ENCODE measurements at regions not wholly inside any gene's neighbourhood (a gene's known extent, or its start where the extent isn't known, plus 50 kb on each side); places are given as distances from the start of the nearest gene placed in this dataset.
"Not testable (repeated sequence)": the region's sequence is repeated elsewhere in the genome, so short reads cannot be mapped to it uniquely, and the experiment has no call there.

GRCh38 chr9:16052757-16053530 lies 500.1 kb downstream of the CCDC171 start:
- DNase-seq (ENCODE audit: low read depth, low spot score): no peak
- H3K27ac ChIP-seq: no peak overlapping the region

- H3K27ac ChIP-seq: peak overlapping the region; percentile 54
These were observed 504.7 kb downstream of the CCDC171 start for GRCh38 chr9:16057541-16057940.

GRCh38 chr9:16058131-16058549 lies 505.3 kb downstream of the CCDC171 start:
- H3K27ac ChIP-seq: peak overlapping the region; percentile 54

More at GRCh38 chr9:16057541-16057940, 504.7 kb downstream of the CCDC171 start:
- DNase-seq (ENCODE audit: low read depth, low spot score): no peak

GRCh38 chr9:16060436-16061129 lies 507.7 kb downstream of the CCDC171 start:
- DNase-seq (ENCODE audit: low read depth, low spot score): no peak
- no peak overlapping the region for H3K27ac ChIP-seq

More at GRCh38 chr9:16058131-16058549, 505.3 kb downstream of the CCDC171 start:
- peak; percentile 27 for DNase-seq (ENCODE audit: low read depth, low spot score)

- peak overlapping the region; percentile 80 for H3K27ac ChIP-seq
- peak; percentile 92 for DNase-seq (ENCODE audit: low read depth, low spot score)
These were observed 509.8 kb downstream of the CCDC171 start for GRCh38 chr9:16062542-16063240.

- H3K27ac ChIP-seq: peak overlapping the region; percentile 80
- DNase-seq (ENCODE audit: low read depth, low spot score): no peak
These were observed 510.4 kb downstream of the CCDC171 start for GRCh38 chr9:16063241-16063591.

GRCh38 chr9:16064771-16065170 lies 511.9 kb downstream of the CCDC171 start:
- H3K27ac ChIP-seq: no peak overlapping the region
- DNase-seq (ENCODE audit: low read depth, low spot score): no peak

- H3K27ac ChIP-seq; DNase-seq (ENCODE audit: low read depth, low spot score): not testable (repeated sequence)
These were observed 513.4 kb downstream of the CCDC171 start for GRCh38 chr9:16066201-16066600.

- no peak overlapping the region for H3K27ac ChIP-seq
- DNase-seq (ENCODE audit: low read depth, low spot score): no peak
These were observed 515.6 kb downstream of the CCDC171 start for GRCh38 chr9:16068476-16068875.

GRCh38 chr9:16069249-16069648 lies 516.4 kb downstream of the CCDC171 start:
- H3K27ac ChIP-seq: no peak overlapping the region
- DNase-seq (ENCODE audit: low read depth, low spot score): no peak

GRCh38 chr9:16069671-16070454 lies 517.0 kb downstream of the CCDC171 start:
- H3K27ac ChIP-seq: no peak overlapping the region
- DNase-seq (ENCODE audit: low read depth, low spot score): no peak

GRCh38 chr9:16070455-16071145 lies 517.8 kb downstream of the CCDC171 start:
- no peak overlapping the region for H3K27ac ChIP-seq
- no peak for DNase-seq (ENCODE audit: low read depth, low spot score)

- no peak overlapping the region for H3K27ac ChIP-seq
- no peak for DNase-seq (ENCODE audit: low read depth, low spot score)
These were observed 518.6 kb downstream of the CCDC171 start for GRCh38 chr9:16071400-16071799.

GRCh38 chr9:16074963-16075362 lies 522.1 kb downstream of the CCDC171 start:
- no peak overlapping the region for H3K27ac ChIP-seq
- no peak for DNase-seq (ENCODE audit: low read depth, low spot score)

GRCh38 chr9:16075696-16076095 lies 522.9 kb downstream of the CCDC171 start:
- no peak for DNase-seq (ENCODE audit: low read depth, low spot score)
- H3K27ac ChIP-seq: no peak overlapping the region

GRCh38 chr9:16076511-16076910 lies 523.7 kb downstream of the CCDC171 start:
- DNase-seq (ENCODE audit: low read depth, low spot score): no peak
- no peak overlapping the region for H3K27ac ChIP-seq

GRCh38 chr9:16082796-16083195 lies 530.0 kb downstream of the CCDC171 start:
- H3K27ac ChIP-seq: no peak overlapping the region
- no peak for DNase-seq (ENCODE audit: low read depth, low spot score)

- no peak overlapping the region for H3K27ac ChIP-seq
- DNase-seq (ENCODE audit: low read depth, low spot score): no peak
These were observed 532.4 kb downstream of the CCDC171 start for GRCh38 chr9:16085167-16085726.

GRCh38 chr9:16090907-16091629 lies 538.2 kb downstream of the CCDC171 start:
- H3K27ac ChIP-seq: no peak overlapping the region
- no peak for DNase-seq (ENCODE audit: low read depth, low spot score)

All from epithelial cell of prostate (primary cell).